ENCODE measurements at regions not wholly inside any gene's neighbourhood (a gene's known extent, or its start where the extent isn't known, plus 50 kb on each side); places are given as distances from the start of the nearest gene placed in this dataset.
"Not testable (repeated sequence)": the region's sequence is repeated elsewhere in the genome, so short reads cannot be mapped to it uniquely, and the experiment has no call there.

DNA sequence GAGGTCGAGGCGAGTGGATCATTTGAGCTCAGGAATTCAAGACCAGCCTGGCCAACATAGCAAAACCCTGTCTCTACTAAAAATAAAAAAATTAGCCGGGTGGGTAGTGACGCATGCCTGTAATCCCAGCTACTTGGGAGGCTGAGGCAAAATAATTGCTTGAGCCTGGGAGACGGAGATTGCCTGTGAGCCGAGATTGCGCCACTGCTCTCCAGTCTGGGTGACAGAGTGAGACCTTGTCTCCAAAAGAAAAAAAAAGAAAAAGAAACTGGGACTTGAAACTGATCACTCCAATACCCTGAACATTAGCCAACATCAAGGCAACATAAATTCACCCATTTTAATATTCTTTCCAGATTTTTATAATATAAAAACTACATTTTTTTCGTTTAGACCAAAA is 874.6 kb upstream of the MBL2 start:
- not testable (repeated sequence) for DNase-seq

DNA sequence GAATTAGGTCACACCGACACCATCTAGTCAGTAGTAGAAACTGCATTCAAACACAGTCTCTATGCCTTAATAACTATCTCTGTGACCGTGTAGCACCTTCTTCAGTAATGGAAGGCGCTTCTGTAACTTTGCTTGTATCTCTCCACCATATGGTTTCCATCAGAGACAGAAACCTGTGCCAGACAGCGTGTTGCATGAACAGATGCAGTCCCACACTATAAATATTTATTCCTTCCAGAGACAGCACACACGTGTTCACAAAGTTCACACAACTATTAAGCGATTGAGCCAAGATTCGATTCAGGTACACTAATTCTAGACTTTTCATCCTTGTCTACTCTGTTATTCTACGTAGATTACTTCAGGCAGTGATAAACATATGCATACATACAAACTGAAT is 873.9 kb upstream of the MBL2 start:
- DNase-seq: no peak

- DNase-seq: no peak
These were observed 873.4 kb upstream of the MBL2 start for GRCh38 chr10:53645951-53646350.

DNA sequence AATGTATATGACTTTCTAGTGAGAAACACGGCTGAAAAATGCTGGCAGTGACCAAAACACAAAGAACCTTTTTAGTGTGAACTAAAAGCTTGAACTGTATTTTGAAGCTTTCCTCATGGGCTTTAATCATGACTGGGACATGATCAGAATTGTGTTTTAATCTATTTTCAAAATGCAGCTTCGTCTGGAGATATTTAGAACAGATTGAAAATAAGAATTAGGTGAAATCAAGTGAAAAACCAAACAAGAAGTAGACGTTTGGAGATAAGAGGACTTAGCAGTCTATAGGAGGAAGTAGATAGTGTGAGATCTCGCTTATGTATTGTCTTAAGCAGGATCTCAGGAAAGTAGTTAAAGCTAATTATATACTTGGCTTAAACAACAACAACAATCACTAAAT is 865.4 kb upstream of the MBL2 start:
- DNase-seq: no peak

GRCh38 chr10:53624722-53625121 is 852.1 kb upstream of the MBL2 start:
- no peak for DNase-seq

- DNase-seq: no peak
These were observed 849.6 kb upstream of the MBL2 start for GRCh38 chr10:53622201-53622600.

DNA sequence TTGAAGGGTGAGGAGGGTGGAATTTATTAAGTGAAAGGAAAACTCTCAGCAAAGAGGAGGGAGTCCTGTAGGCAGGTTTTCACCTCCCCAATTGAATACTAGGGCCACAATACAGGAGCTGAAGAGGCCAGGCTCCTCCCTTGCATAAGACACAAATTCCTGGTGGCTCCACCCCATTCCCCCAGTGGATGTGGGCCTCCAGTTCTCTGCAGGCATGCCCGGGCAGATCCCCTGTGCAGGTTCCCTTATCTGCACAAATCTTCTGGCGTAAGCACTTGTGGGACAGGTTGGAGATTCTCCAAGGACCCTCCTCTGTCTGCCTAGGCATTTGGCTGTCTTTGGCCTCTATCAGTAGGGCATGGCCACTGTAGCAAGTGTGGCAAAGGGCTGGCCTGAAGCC is 847.1 kb upstream of the MBL2 start:
- no peak for DNase-seq

GRCh38 chr10:53607691-53608090 is 835.1 kb upstream of the MBL2 start:
- DNase-seq: no peak

- DNase-seq: no peak
These were observed 834.4 kb upstream of the MBL2 start for GRCh38 chr10:53606981-53607380.

DNA sequence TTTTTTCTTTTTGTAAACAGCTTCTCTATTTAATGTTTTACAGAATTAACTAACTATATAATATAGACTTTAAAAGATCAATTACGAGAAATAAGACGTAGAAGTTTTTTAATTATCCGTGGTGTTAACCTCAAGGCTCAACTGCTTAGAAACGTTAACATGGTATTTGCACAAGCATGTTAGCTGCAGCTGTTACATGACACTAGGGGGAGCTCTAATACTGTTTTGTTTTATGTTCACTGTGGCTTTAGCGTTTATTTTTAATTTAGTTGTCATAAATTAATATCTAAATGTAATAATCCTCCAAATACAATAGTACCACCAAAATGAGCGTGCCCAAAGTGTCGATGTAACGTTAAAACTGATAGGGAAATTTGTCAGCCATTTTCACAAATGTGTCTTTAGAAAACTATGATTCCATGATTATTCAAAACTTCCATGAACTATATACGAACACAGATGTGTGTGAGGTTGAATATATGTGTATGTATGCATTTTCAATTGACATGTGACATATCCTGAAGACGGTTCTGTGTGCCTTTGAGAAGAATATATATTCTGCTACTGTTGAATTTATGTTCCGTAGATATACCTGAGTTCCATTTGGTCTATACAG is 828.8 kb upstream of the MBL2 start:
- DNase-seq: no peak

- no peak for DNase-seq
These were observed 826.3 kb upstream of the MBL2 start for GRCh38 chr10:53598914-53599313.

DNA sequence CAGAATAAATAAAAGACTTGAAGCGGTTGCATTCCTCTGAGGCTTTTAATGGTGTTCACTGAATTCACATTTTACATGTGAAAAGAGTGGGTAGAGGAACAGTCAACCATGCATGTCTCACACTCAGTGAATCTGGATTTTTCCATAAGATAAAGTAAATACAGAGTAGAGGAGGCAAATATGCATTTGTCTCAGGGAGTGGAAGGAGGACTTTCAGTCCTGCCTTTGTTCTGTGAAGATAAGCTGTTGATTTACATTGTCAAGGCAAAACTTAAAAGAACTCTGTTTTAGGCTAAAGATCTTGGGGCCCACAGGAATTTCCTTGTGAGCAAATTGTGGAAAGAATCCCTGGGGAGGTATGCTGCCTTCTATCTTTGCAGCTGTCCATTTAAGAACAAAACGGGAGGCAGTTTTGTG is 825.3 kb upstream of the MBL2 start:
- no peak for DNase-seq

GRCh38 chr10:53580465-53580864 is 807.9 kb upstream of the MBL2 start:
- DNase-seq: no peak

- no peak for DNase-seq
These were observed 807.2 kb upstream of the MBL2 start for GRCh38 chr10:53579773-53580172.

DNA sequence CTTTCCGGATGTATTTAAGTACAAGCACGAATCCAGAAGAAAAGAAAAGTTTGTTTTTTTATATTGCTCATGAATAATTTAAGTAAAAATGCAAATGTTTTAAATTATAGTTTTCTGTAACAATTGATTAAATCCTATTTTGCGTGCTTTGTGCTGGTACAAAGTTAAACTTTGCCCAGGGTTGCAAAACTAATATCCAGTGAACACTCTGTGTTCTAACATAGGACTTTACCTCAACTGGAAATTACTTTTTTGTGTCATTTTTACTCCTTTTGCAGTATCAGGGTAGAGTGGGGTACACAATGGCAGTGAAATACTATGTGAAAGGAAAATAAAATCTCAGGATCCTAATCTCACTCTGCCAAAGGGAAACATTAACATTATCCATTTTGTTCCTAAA is 801.4 kb upstream of the MBL2 start:
- no peak for DNase-seq

- DNase-seq: no peak
These were observed 800.9 kb upstream of the MBL2 start for GRCh38 chr10:53573498-53573897.

DNA sequence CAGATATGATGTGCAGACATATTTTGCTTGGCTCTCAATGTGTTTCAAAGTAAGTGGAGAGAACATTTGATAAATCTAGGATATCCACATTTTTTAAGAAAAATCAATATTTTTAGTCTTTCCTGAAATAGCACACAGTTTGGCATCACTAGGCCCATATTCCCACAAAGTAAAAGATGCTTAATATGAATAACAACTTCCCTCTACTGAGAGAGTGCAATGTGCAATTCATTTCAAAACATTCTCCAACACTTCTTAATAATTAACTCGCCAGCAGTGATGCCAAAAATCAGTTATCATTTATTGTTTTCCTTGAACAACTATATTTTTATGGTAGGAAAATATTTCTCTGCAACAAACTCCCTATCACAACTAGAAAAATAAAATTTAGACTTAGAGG is 800.2 kb upstream of the MBL2 start:
- DNase-seq: no peak

DNA sequence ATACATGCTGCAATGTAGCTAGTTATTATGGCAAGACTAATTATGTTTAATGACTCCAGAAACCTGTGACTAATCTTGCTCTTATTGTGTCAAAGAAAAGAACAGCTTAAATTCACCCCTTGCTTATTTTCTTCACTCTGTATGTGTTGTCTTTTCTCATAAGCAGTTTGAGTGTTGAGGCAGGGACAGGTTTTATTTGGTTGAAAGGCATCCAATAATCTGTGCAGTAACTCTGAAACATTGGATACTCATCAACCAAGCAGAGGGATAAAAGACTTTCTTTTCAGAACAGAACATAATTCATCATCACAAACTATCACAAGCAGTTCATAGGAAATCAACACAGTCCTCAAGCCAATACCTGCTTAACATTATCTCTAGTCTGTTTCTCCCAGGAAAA is 797.6 kb upstream of the MBL2 start:
- DNase-seq: no peak

GRCh38 chr10:53569455-53569854 is 796.9 kb upstream of the MBL2 start:
- DNase-seq: no peak

GRCh38 chr10:53548664-53549063 is 776.1 kb upstream of the MBL2 start:
- no peak for DNase-seq

GRCh38 chr10:53547364-53547763 is 774.8 kb upstream of the MBL2 start:
- DNase-seq: no peak

GRCh38 chr10:53543410-53543809 is 770.8 kb upstream of the MBL2 start:
- DNase-seq: no peak

DNA sequence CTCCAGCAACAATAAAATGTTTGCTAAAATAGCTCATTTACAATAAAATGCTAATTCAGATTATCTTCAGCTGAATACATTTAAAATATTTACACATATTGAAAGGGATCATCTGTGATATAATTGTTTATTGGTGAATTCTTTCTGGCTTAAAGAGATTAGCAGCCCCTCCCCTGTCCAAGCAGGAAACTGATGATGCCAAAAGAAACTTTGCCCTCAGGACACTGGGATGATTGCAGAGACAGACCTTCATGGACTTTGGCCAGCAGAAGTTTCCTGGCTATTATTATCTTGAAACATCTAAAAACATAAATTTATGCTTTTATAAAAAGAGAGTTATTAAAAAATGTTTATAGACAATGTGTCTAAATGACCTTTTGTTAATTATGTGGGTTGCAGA is 764.9 kb upstream of the MBL2 start:
- no peak for DNase-seq

DNA sequence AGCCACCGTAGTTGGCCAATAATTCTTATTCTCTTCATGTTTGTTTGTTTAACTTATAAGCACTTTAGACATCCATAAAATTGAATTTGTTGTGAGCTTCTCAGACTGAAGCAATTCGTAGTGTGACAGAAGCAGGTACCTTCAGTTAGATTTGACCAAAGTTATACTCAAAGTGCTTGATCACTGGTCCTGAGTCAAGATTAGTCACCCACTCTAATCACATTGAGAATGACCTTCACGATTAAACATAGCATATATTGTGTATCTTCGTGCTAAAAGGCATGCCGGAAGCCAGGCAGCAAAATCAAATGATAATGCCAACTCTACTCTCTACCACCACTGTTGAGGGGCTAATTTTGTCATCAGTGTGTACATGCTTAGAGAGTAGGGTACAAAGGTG is 763.7 kb upstream of the MBL2 start:
- DNase-seq: no peak

GRCh38 chr10:53534428-53534827 is 761.8 kb upstream of the MBL2 start:
- DNase-seq: no peak

GRCh38 chr10:53528974-53529373 is 756.4 kb upstream of the MBL2 start:
- no peak for DNase-seq

All from CD4-positive, alpha-beta T cell treated with Interleukin-1 beta for 1 hour (primary cell).